Left lung (tissue), 4 donors: ENCODE measurements at regions not wholly inside any gene's neighbourhood (a gene's known extent, or its start where the extent isn't known, plus 50 kb on each side); places are given as distances from the start of the nearest gene placed in this dataset.

Experiments used
- ATAC-seq: fragments of 200-7000 bp; cut with Tn5 transposase; one replicate; pipeline ENCODE4 v1.9.1; 2020; ENCODE audit warnings: moderate library complexity
- DNase-seq, 4 donors: peaks; one replicate each; pipeline ENCODE4 v3.0.0-alpha.2; 2013 to 2020
- H3K27ac ChIP-seq, 2 donors: fragments of 200-600 bp; sonication (generic) in 1 of 2; one replicate each; pipeline versions ENCODE4 v1.5.0 to v1.8.0; 2020 to 2021
- H3K27me3 ChIP-seq, 2 donors: fragments of 200-600 bp; sonication (generic) in 1 of 2; one replicate each; pipeline versions ENCODE4 v1.5.0 to v1.8.0; 2020 to 2021
- H3K36me3 ChIP-seq, 2 donors: fragments of 200-600 bp; sonication (generic) in 1 of 2; one replicate each; pipeline versions ENCODE4 v1.5.0 to v1.8.0; 2020 to 2021
- H3K4me1 ChIP-seq, 2 donors: fragments of 200-600 bp; one replicate each; pipeline ENCODE4 v1.8.0; 2021
- H3K4me3 ChIP-seq, 2 donors: fragments of 200-600 bp; sonication (generic) in 1 of 2; one replicate each; pipeline versions ENCODE4 v1.5.0 to v1.8.0; 2020 to 2021; ENCODE audit warnings: mild to moderate bottlenecking in 1 of 2
- H3K9me3 ChIP-seq, 2 donors: fragments of 200-600 bp; sonication (generic) in 1 of 2; one replicate each; pipeline versions ENCODE4 v1.5.0 to v1.8.0; 2020 to 2021
- intact Hi-C, 2 donors: fragments of 100-400 bp; cut with DNase I; formaldehyde crosslinking; loops; one replicate each; pipeline versions ENCODE4 v1.11.2 to v1.14.2; 2022
- TF ChIP-seq, protein P1 (sequence below), 2 donors: fragments of 200-600 bp; sonication (generic) in 1 of 2; IDR thresholded peaks; one replicate each; pipeline versions ENCODE4 v1.5.0 to v1.8.0; 2021; ENCODE audit warnings: antibody characterized with exemption in 2 of 2
- donor health status: DM: no; HTN: yes; CAD: no.
- donor health status: DM: no; HTN: no; CAD: no.

GRCh38 chr1:4402032-4402431, 252.4 kb upstream of the AJAP1 start:
- TF ChIP-seq, protein P1, sequence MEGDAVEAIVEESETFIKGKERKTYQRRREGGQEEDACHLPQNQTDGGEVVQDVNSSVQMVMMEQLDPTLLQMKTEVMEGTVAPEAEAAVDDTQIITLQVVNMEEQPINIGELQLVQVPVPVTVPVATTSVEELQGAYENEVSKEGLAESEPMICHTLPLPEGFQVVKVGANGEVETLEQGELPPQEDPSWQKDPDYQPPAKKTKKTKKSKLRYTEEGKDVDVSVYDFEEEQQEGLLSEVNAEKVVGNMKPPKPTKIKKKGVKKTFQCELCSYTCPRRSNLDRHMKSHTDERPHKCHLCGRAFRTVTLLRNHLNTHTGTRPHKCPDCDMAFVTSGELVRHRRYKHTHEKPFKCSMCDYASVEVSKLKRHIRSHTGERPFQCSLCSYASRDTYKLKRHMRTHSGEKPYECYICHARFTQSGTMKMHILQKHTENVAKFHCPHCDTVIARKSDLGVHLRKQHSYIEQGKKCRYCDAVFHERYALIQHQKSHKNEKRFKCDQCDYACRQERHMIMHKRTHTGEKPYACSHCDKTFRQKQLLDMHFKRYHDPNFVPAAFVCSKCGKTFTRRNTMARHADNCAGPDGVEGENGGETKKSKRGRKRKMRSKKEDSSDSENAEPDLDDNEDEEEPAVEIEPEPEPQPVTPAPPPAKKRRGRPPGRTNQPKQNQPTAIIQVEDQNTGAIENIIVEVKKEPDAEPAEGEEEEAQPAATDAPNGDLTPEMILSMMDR (IDR thresholded peaks at IDR 0.05) = no peak
- Histone ChIP-seq H3K4me3 (no peak overlapping the region), H3K9me3 (no peaks in the 10 kb centered on the region), H3K27me3 (peaks cover 0 to 42% of the 10 kb centered on the region in 2 donors), H3K36me3 (no peaks in the 10 kb centered on the region), H3K27ac (no peak overlapping the region), H3K4me1 (no peaks in the 10 kb centered on the region)
- no peak for DNase-seq
- no peak for ATAC-seq
- intact Hi-C loops = no loop called here

- TF ChIP-seq, protein P1 (IDR thresholded peaks at IDR 0.05) = no peak
- DNase-seq = no peak
- H3K27me3 ChIP-seq = peaks cover 0 to 29% of the 10 kb centered on the region in 2 donors
- no peak for ATAC-seq
- H3K4me3 ChIP-seq = no peak overlapping the region
- no peaks in the 10 kb centered on the region for H3K4me1 ChIP-seq
- H3K9me3 ChIP-seq = no peaks in the 10 kb centered on the region
- no peaks in the 10 kb centered on the region for H3K36me3 ChIP-seq
- intact Hi-C loops = no loop called here
- no peak overlapping the region for H3K27ac ChIP-seq
Measured at GRCh38 chr1:4404854-4405590, 249.4 kb upstream of the AJAP1 start.

GRCh38 chr1:4407851-4408250, 246.6 kb upstream of the AJAP1 start:
- DNase-seq (no peak), ATAC-seq (no peak)
- Histone ChIP-seq H3K4me3 (no peak overlapping the region), H3K4me1 (no peaks in the 10 kb centered on the region), H3K27me3 (peaks cover 0 to 17% of the 10 kb centered on the region in 2 donors), H3K27ac (no peak overlapping the region), H3K36me3 (no peaks in the 10 kb centered on the region), H3K9me3 (no peaks in the 10 kb centered on the region)
- intact Hi-C loops = no loop called here
- TF ChIP-seq, protein P1 (IDR thresholded peaks at IDR 0.05) = no peak

DNA sequence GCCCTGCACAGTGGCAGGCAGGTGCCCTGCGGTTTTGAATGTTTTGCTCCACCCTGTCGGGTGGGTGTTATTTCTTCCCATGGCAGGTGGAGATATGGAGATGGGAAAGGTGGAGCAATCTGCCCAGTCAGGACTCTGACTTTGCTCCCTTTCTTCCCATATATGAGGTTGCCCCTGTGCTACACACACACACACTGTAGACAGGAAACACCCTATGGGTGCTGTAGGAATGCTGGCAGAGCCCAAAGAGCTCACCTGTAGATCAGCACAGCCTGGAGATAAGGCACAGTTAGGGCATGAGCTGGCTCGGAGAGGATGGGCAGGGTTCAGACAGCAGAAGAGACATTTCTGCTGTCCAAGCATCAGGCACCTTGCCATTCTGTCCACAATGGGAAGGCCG, 246.0 kb upstream of the AJAP1 start:
- intact Hi-C loops = no loop called here
- TF ChIP-seq, protein P1 (IDR thresholded peaks at IDR 0.05) = no peak
- Histone ChIP-seq H3K9me3 (peaks cover 0 to under 1% of the 10 kb centered on the region in 2 donors), H3K27ac (no peak overlapping the region), H3K36me3 (no peaks in the 10 kb centered on the region), H3K4me3 (no peak overlapping the region), H3K4me1 (no peaks in the 10 kb centered on the region), H3K27me3 (peaks cover 0 to 17% of the 10 kb centered on the region in 2 donors)
- ATAC-seq (no peak), DNase-seq (no peak)

GRCh38 chr1:4411862-4412261, 242.5 kb upstream of the AJAP1 start:
- H3K36me3 ChIP-seq = no peaks in the 10 kb centered on the region
- peaks cover 0 to 14% of the 10 kb centered on the region in 2 donors for H3K9me3 ChIP-seq
- DNase-seq = no peak
- H3K4me1 ChIP-seq = no peaks in the 10 kb centered on the region
- H3K27me3 ChIP-seq = peaks cover 0 to 6% of the 10 kb centered on the region in 2 donors
- H3K27ac ChIP-seq = no peak overlapping the region
- TF ChIP-seq, protein P1 (IDR thresholded peaks at IDR 0.05) = no peak
- ATAC-seq = no peak
- intact Hi-C loops = no loop called here
- no peak overlapping the region for H3K4me3 ChIP-seq
